ENCODE measurements at regions not wholly inside any gene's neighbourhood (a gene's known extent, or its start where the extent isn't known, plus 50 kb on each side); places are given as distances from the start of the nearest gene placed in this dataset.

DNA sequence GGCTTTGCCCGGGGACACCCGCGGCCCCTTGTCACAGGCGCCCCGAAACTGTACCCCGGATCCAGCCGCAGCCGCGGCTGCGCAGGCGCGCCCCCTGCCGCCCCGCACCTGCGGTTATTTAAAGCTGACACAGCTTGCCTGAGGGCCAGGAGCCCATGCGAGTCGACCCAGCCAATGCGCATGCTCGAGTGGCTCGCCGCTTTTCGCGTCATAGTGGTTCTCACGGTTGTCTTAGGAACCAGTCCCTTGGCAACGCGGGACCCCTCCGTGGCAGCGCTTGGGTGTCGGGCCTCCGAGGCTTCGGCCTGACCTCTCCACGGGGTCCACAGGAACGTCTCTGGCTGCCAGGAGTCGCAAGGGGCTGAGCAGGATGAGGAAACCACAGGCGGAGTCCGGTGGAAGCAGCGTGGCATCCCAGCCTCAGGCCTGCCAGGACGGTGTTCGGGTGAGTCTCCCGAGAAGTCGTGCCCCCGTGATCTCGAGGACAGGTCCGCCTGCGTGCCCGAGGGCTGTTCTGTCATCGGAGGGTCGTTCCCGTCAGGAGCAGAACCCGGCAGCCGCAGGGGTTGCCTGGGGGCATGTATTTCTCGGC lies 716.9 kb downstream of the KCNJ18 start:
- ChIA-PET POLR2A (no interaction called here), CTCF (no interaction called here)
- no peaks in the 10 kb centered on the region for H3K36me3 Mint-ChIP-seq (ENCODE audit: low read depth)
- no peaks in the 10 kb centered on the region for H3K4me1 Mint-ChIP-seq
- no peaks in the 10 kb centered on the region for H3K27me3 Mint-ChIP-seq
- H3K4me3 Mint-ChIP-seq: no peak overlapping the region
- H3K27ac Mint-ChIP-seq: no peak overlapping the region
- ATAC-seq (ENCODE audit: low read depth) (no peak), DNase-seq (no peak)
- H3K9me3 Mint-ChIP-seq: peaks cover 16% of the 10 kb centered on the region
- TF ChIP-seq, protein P1, sequence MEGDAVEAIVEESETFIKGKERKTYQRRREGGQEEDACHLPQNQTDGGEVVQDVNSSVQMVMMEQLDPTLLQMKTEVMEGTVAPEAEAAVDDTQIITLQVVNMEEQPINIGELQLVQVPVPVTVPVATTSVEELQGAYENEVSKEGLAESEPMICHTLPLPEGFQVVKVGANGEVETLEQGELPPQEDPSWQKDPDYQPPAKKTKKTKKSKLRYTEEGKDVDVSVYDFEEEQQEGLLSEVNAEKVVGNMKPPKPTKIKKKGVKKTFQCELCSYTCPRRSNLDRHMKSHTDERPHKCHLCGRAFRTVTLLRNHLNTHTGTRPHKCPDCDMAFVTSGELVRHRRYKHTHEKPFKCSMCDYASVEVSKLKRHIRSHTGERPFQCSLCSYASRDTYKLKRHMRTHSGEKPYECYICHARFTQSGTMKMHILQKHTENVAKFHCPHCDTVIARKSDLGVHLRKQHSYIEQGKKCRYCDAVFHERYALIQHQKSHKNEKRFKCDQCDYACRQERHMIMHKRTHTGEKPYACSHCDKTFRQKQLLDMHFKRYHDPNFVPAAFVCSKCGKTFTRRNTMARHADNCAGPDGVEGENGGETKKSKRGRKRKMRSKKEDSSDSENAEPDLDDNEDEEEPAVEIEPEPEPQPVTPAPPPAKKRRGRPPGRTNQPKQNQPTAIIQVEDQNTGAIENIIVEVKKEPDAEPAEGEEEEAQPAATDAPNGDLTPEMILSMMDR (IDR thresholded peaks at IDR 0.05): no peak
- intact Hi-C loops (cut with micrococcal nuclease): no loop called here

DNA sequence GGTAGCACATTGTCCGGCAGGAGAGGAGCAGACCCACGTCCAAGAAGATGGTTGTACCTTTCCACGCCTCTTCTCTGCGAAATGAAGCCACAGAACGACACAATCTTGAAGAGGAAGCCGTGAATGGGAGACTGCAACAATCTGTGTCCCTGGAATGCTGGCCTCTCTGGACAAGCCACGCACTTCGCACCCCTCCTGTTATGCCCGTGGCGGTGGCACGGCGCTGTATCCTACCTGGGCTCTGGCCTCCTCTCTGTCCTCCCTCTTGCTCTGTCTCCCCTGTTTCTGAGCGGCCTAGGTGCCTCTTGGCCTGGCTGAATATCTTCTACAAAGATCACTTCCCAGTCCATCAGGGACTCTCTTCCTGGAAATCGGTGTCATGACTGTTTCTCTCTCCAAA lies 717.8 kb downstream of the KCNJ18 start:
- ATAC-seq (ENCODE audit: low read depth) (no peak), DNase-seq (no peak)
- no peaks in the 10 kb centered on the region for H3K27me3 Mint-ChIP-seq
- no peak overlapping the region for H3K4me3 Mint-ChIP-seq
- no peaks in the 10 kb centered on the region for H3K36me3 Mint-ChIP-seq (ENCODE audit: low read depth)
- no peaks in the 10 kb centered on the region for H3K4me1 Mint-ChIP-seq
- ChIA-PET POLR2A (no interaction called here), CTCF (no interaction called here)
- TF ChIP-seq, protein P1 (IDR thresholded peaks at IDR 0.05): no peak
- intact Hi-C loops (cut with micrococcal nuclease): no loop called here
- H3K9me3 Mint-ChIP-seq: peaks cover 18% of the 10 kb centered on the region
- no peak overlapping the region for H3K27ac Mint-ChIP-seq

DNA sequence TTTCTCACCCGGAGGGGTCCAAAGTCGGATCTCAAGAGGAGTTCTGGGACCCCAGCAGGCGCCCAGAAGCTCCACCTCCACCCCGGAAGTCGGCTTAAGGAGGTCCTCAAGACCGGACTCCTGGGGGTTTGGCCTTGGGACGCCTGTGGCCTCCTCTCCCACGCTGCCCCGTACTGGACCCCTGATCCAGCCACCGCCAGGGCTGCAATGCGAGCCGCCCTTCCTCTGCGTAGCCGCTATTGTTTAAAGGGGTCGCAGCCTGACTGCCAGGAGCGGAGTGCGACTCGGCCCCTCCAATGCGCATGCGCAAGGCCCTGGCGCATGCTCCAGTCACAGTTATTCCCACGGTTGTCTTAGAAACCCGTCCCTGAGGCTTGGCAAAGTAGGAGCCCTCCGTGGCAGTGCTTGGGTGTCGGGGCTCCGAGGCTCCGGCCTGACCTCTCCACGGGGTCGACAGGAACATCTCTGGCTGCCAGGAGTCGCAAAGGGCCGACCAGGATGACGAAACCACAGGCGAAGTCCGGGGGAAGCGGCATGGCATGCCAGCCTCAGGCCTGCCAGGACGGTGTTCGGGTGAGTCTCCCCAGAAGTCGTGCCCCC lies 719.0 kb downstream of the KCNJ18 start:
- TF ChIP-seq, protein P1 (IDR thresholded peaks at IDR 0.05): no peak
- ATAC-seq (ENCODE audit: low read depth): no peak

DNA sequence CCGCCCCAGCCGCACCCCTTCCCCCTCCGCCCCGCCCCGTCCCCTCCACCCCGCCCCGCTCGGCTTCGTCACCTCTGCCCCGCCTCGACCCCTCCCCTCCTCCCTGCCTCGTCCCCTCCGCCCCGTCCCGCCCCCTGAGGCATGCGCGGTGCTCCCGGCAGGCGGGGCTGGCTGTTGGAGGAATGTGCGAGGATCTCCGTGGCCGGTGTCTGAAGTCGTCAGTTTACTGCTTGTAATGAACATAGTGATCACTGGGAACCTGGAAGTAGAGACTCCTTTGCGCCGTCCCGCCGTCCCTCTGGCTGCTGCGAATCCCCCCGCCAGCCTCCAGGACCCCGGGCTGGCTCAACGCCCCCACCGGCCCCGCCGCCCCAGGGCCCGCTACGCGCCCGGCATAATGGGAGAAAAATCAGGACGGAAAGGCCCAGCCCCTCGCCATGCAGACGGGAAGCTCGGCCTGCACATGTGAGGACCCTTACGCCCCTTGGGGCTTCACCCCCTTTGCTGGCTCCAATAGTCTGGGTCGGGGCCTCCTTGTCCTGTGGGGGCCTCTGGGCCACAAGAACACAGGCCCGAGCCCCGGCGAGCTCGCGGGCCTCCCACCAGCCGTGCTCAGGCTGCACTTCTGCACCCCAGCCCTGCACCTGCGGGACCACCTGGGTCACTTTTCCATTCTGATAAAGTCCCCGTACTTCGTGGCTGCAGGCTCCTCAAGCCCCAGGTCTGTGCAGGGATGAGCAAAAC lies 743.1 kb downstream of the KCNJ18 start:
- Mint-ChIP-seq H3K9me3 (peaks cover 21% of the 10 kb centered on the region), H3K4me3 (no peak overlapping the region), H3K4me1 (no peaks in the 10 kb centered on the region), H3K27ac (no peak overlapping the region), H3K36me3 (ENCODE audit: low read depth) (no peaks in the 10 kb centered on the region), H3K27me3 (no peaks in the 10 kb centered on the region)
- intact Hi-C loops (cut with micrococcal nuclease): no loop called here
- POLR2A ChIA-PET: no interaction called here
- DNase-seq (no peak), ATAC-seq (ENCODE audit: low read depth) (no peak)
- TF ChIP-seq, protein P1 (IDR thresholded peaks at IDR 0.05): no peak
- CTCF ChIA-PET: no interaction called here

More for the DNA sequence above, 719.0 kb downstream of the KCNJ18 start:
- intact Hi-C loops (cut with micrococcal nuclease): no loop called here
- peaks cover 20% of the 10 kb centered on the region for H3K9me3 Mint-ChIP-seq
- no peaks in the 10 kb centered on the region for H3K4me1 Mint-ChIP-seq
- H3K4me3 Mint-ChIP-seq: no peak overlapping the region
- POLR2A ChIA-PET: no interaction called here
- no peaks in the 10 kb centered on the region for H3K36me3 Mint-ChIP-seq (ENCODE audit: low read depth)
- H3K27me3 Mint-ChIP-seq: no peaks in the 10 kb centered on the region
- CTCF ChIA-PET: no interaction called here
- no peak overlapping the region for H3K27ac Mint-ChIP-seq
- DNase-seq: no peak

DNA sequence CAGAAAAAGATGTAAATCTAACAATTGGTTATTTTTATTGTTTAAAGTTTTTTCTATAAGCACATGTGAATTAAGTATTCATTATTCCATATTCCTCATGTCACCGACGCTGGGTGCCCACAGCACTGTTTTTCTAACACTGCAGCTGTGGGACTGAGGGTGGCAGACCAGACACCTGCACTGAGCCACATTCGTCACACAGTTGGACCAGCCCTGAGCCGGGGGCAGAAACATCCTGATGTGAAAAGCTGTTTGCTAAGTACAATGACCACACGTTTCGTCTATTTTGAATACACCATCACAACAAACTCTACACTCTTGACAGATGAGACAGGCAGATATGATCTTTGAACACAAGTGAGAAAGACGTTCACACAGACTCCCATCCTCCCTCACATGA lies 749.5 kb downstream of the KCNJ18 start:
- intact Hi-C loops (cut with micrococcal nuclease): no loop called here
- ChIA-PET POLR2A (no interaction called here), CTCF (no interaction called here)
- no peaks in the 10 kb centered on the region for H3K36me3 Mint-ChIP-seq (ENCODE audit: low read depth)
- no peak overlapping the region for H3K27ac Mint-ChIP-seq
- no peak for ATAC-seq (ENCODE audit: low read depth)
- H3K4me3 Mint-ChIP-seq: no peak overlapping the region
- H3K4me1 Mint-ChIP-seq: no peaks in the 10 kb centered on the region
- H3K9me3 Mint-ChIP-seq: peaks cover 16% of the 10 kb centered on the region
- TF ChIP-seq, protein P1 (IDR thresholded peaks at IDR 0.05): no peak
- H3K27me3 Mint-ChIP-seq: no peaks in the 10 kb centered on the region
- no peak for DNase-seq
